SK-N-SH (cell line): ENCODE measurements at regions not wholly inside any gene's neighbourhood (a gene's known extent, or its start where the extent isn't known, plus 50 kb on each side); places are given as distances from the start of the nearest gene placed in this dataset.

ENCODE experiments used
- CHD2 ChIP-seq: fragments of 150-350 bp; IDR thresholded peaks from 2 replicates; pipeline ENCODE4 v1.6.1; 2018; ENCODE audit warnings: low read length; ENCODE audit not compliant: partially characterized antibody
- CTCF ChIP-seq: fragments of 200-600 bp; sonication (generic); IDR thresholded peaks from 2 replicates; pipeline ENCODE4 v1.6.1; 2017; ENCODE audit warnings: antibody characterized with exemption, mild to moderate bottlenecking, moderate library complexity
- EZH2phosphoT487 ChIP-seq: fragments of 200-600 bp; sonication (generic); IDR thresholded peaks from 2 replicates; pipeline ENCODE4 v1.6.1; 2017; ENCODE audit warnings: low read depth, mixed run types, mild to moderate bottlenecking, antibody characterized with exemption, moderate library complexity, borderline replicate concordance
- RAD21 ChIP-seq: IDR thresholded peaks from 2 replicates; pipeline ENCODE4 v1.6.1; 2012; ENCODE audit warnings: mild to moderate bottlenecking, low read length
- RFX5 ChIP-seq: IDR thresholded peaks from 2 replicates; pipeline ENCODE4 v1.6.1; 2012; ENCODE audit warnings: mild to moderate bottlenecking, improper control_type of control experiment, low read length
- SMC3 ChIP-seq: IDR thresholded peaks from 2 replicates; pipeline ENCODE4 v1.6.1; 2012; ENCODE audit warnings: low read depth, low read length, improper control_type of control experiment
- TCF12 ChIP-seq: IDR thresholded peaks from 2 replicates; pipeline ENCODE4 v1.4.0; 2012
- USF2 ChIP-seq: fragments of 150-350 bp; IDR thresholded peaks from 2 replicates; pipeline ENCODE4 v1.6.1; 2017; ENCODE audit warnings: antibody characterized with exemption, low read length, low read depth, borderline replicate concordance

- no peak for TF ChIP-seq USF2
- TF ChIP-seq CTCF: no peak
- no peak for TF ChIP-seq SMC3
- TF ChIP-seq EZH2phosphoT487: no peak
- no peak for TF ChIP-seq RAD21
- no peak for TF ChIP-seq RFX5
- TF ChIP-seq TCF12: no peak
- no peak for TF ChIP-seq CHD2
These were observed 356.4 kb downstream of the KIF16B start for GRCh38 chr20:16216914-16217230.
